SU-DHL-6 (cell line): ENCODE measurements at regions not wholly inside any gene's neighbourhood (a gene's known extent, or its start where the extent isn't known, plus 50 kb on each side); places are given as distances from the start of the nearest gene placed in this dataset.

Experiments used
- H2AFZ ChIP-seq: fragments of 200-600 bp; sonication (generic); 2 replicates; pipeline ENCODE4 v1.6.1; 2014; ENCODE audit warnings: low read depth, mild to moderate bottlenecking, moderate library complexity, mixed read lengths, antibody characterized with exemption, low read length; ENCODE audit not compliant: severe bottlenecking
- H3F3A ChIP-seq: fragments of 200-600 bp; shearing (Covaris generic); 2 replicates; pipeline ENCODE4 v1.6.0; 2016; ENCODE audit warnings: antibody characterized with exemption, mild to moderate bottlenecking; ENCODE audit not compliant: insufficient read depth
- H3K27ac ChIP-seq: fragments of 200-600 bp; sonication (generic); 2 replicates; pipeline ENCODE4 v1.5.1; 2016; ENCODE audit warnings: low read depth, mild to moderate bottlenecking, low read length, moderate library complexity, mixed read lengths
- H3K27me3 ChIP-seq: fragments of 200-600 bp; sonication (generic), shearing (Covaris generic); 2 replicates; pipeline ENCODE4 v1.6.0; 2014; ENCODE audit warnings: mild to moderate bottlenecking, low read length
- H3K36me3 ChIP-seq: fragments of 200-600 bp; sonication (generic); 2 replicates; pipeline ENCODE4 v1.6.1; 2014; ENCODE audit warnings: mild to moderate bottlenecking, low read length, mixed read lengths
- H3K4me2 ChIP-seq: fragments of 300-600, 200-600 bp; shearing (Covaris generic), sonication (generic); 2 replicates; pipeline ENCODE4 v1.6.0; 2014; ENCODE audit warnings: low read length, low read depth, mild to moderate bottlenecking; ENCODE audit not compliant: poor library complexity, severe bottlenecking
- H3K4me3 ChIP-seq: fragments of 200-600 bp; sonication (generic); 2 replicates; pipeline ENCODE4 v1.5.1; 2014; ENCODE audit warnings: antibody characterized with exemption, low read length, mild to moderate bottlenecking, mixed read lengths; ENCODE audit not compliant: insufficient read depth, poor library complexity, severe bottlenecking
- H3K79me2 ChIP-seq: fragments of 200-600 bp; sonication (generic); 2 replicates; pipeline ENCODE4 v1.6.1; 2014; ENCODE audit warnings: mild to moderate bottlenecking, low read length, moderate library complexity; ENCODE audit not compliant: insufficient read depth
- H3K9ac ChIP-seq: fragments of 200-600 bp; sonication (generic); 2 replicates; pipeline ENCODE4 v1.7.0; 2014; ENCODE audit warnings: mild to moderate bottlenecking, low read length
- H3K9me2 ChIP-seq: fragments of 200-600 bp; sonication (generic); replicated peaks from 2 replicates; pipeline ENCODE4 v1.6.1; 2014; ENCODE audit warnings: low read length; ENCODE audit not compliant: insufficient read depth
- H3K9me3 ChIP-seq: fragments of 200-600 bp; sonication (generic); 2 replicates; pipeline ENCODE4 v1.6.1; 2014; ENCODE audit warnings: low read length, mixed read lengths; ENCODE audit not compliant: insufficient read depth
- H4K20me1 ChIP-seq: fragments of 200-600 bp; sonication (generic); 2 replicates; pipeline ENCODE4 v1.6.1; 2014; ENCODE audit warnings: low read depth, mild to moderate bottlenecking, antibody characterized with exemption, low read length, moderate library complexity, mixed read lengths
- CTCF ChIP-seq: fragments of 200-600 bp; sonication (generic); IDR thresholded peaks from one replicate; pipeline ENCODE4 v1.5.1; 2017; ENCODE audit warnings: antibody characterized with exemption, mild to moderate bottlenecking, low read length, moderate library complexity; ENCODE audit not compliant: insufficient read depth, poor library complexity, severe bottlenecking
- EZH2phosphoT487 ChIP-seq: fragments of 200-600 bp; sonication (generic), shearing (Covaris generic); conservative IDR thresholded peaks from 2 replicates; pipeline ENCODE4 v1.6.1; 2018; ENCODE audit warnings: mild to moderate bottlenecking, antibody characterized with exemption, low read length, moderate library complexity, mixed read lengths

- no peak overlapping the region for H3K4me3 ChIP-seq
- H3K27ac ChIP-seq = no peak overlapping the region
- no peak overlapping the region for H2AFZ ChIP-seq
- no peaks in the 10 kb centered on the region for H4K20me1 ChIP-seq
- no peak overlapping the region for H3K4me2 ChIP-seq
- H3K9ac ChIP-seq = no peak overlapping the region
- no peaks in the 10 kb centered on the region for H3F3A ChIP-seq
- no peaks in the 10 kb centered on the region for H3K27me3 ChIP-seq
- no peaks in the 10 kb centered on the region for H3K9me2 ChIP-seq
- H3K36me3 ChIP-seq = no peaks in the 10 kb centered on the region
- TF ChIP-seq EZH2phosphoT487 = no peak
- peaks cover 4% of the 10 kb centered on the region; the same call in 1 of the 2 replicates for H3K9me3 ChIP-seq
- H3K79me2 ChIP-seq = no peaks in the 10 kb centered on the region
Observed at GRCh38 chr21:35196128-35196527, 147.0 kb upstream of the RUNX1 start.

- H3K27ac ChIP-seq = no peak overlapping the region
- no peaks in the 10 kb centered on the region for H3K79me2 ChIP-seq
Observed at GRCh38 chr21:35195232-35195631, 146.1 kb upstream of the RUNX1 start.

GRCh38 chr21:35191754-35192153, 142.7 kb upstream of the RUNX1 start:
- Histone ChIP-seq H3K36me3 (no peaks in the 10 kb centered on the region), H3K9me2 (no peaks in the 10 kb centered on the region), H3K9ac (no peak overlapping the region), H3K79me2 (no peaks in the 10 kb centered on the region), H3K9me3 (peaks cover 4% of the 10 kb centered on the region; the same call in 1 of the 2 replicates), H3F3A (no peaks in the 10 kb centered on the region), H3K4me3 (no peak overlapping the region), H4K20me1 (no peaks in the 10 kb centered on the region), H3K27ac (no peak overlapping the region), H2AFZ (no peak overlapping the region), H3K27me3 (no peaks in the 10 kb centered on the region), H3K4me2 (no peak overlapping the region)
- TF ChIP-seq EZH2phosphoT487 (no peak), CTCF (no peak)

More at GRCh38 chr21:35195232-35195631, 146.1 kb upstream of the RUNX1 start:
- H3K4me2 ChIP-seq = no peak overlapping the region
- peaks cover 4% of the 10 kb centered on the region; the same call in 1 of the 2 replicates for H3K9me3 ChIP-seq
- H3K27me3 ChIP-seq = no peaks in the 10 kb centered on the region
- H3K4me3 ChIP-seq = no peak overlapping the region
- TF ChIP-seq CTCF = no peak
- no peak for TF ChIP-seq EZH2phosphoT487
- H2AFZ ChIP-seq = no peak overlapping the region
- H3K9ac ChIP-seq = no peak overlapping the region
- no peaks in the 10 kb centered on the region for H3K36me3 ChIP-seq
- no peaks in the 10 kb centered on the region for H3K9me2 ChIP-seq
- H3F3A ChIP-seq = no peaks in the 10 kb centered on the region
- H4K20me1 ChIP-seq = no peaks in the 10 kb centered on the region

- H3K4me2 ChIP-seq = no peak overlapping the region
- H3K27me3 ChIP-seq = no peaks in the 10 kb centered on the region
- H3F3A ChIP-seq = no peaks in the 10 kb centered on the region
- H4K20me1 ChIP-seq = no peaks in the 10 kb centered on the region
- H2AFZ ChIP-seq = no peak overlapping the region
- TF ChIP-seq EZH2phosphoT487 (no peak), CTCF (no peak)
- H3K4me3 ChIP-seq = no peak overlapping the region
- H3K36me3 ChIP-seq = no peaks in the 10 kb centered on the region
- no peak overlapping the region for H3K27ac ChIP-seq
- peaks cover 4% of the 10 kb centered on the region; the same call in 1 of the 2 replicates for H3K9me3 ChIP-seq
- H3K79me2 ChIP-seq = no peaks in the 10 kb centered on the region
- no peak overlapping the region for H3K9ac ChIP-seq
- H3K9me2 ChIP-seq = no peaks in the 10 kb centered on the region
Observed at GRCh38 chr21:35191128-35191527, 142.0 kb upstream of the RUNX1 start.
